NCI-H1105 treated with DMSO at 0.1 percent for 48 hours (cell line): ENCODE measurements at regions not wholly inside any gene's neighbourhood (a gene's known extent, or its start where the extent isn't known, plus 50 kb on each side); places are given as distances from the start of the nearest gene placed in this dataset.

Source experiments
- DNase-seq: peaks from one replicate; lab custom pipeline; 2025; lab: John Stamatoyannopoulos, UW

- DNase-seq: no peak
Measured at GRCh38 chrX:134173541-134174272, 63.3 kb upstream of the CCDC160 start.

- DNase-seq: no peak
Measured at GRCh38 chrX:134174273-134174660, 62.7 kb upstream of the CCDC160 start.

- DNase-seq: no peak
Measured at GRCh38 chrX:134174859-134175258, 62.1 kb upstream of the CCDC160 start.

- DNase-seq: no peak
Measured at GRCh38 chrX:134177527-134177926, 59.5 kb upstream of the CCDC160 start.

- no peak for DNase-seq
Measured at GRCh38 chrX:134180601-134181274, 56.2 kb upstream of the CCDC160 start.

GRCh38 chrX:134181275-134181660 is 55.7 kb upstream of the CCDC160 start:
- no peak for DNase-seq

- no peak for DNase-seq
Measured at GRCh38 chrX:134183665-134184064, 53.3 kb upstream of the CCDC160 start.

- DNase-seq: no peak
Measured at GRCh38 chrX:134184936-134185335, 52.0 kb upstream of the CCDC160 start.

GRCh38 chrX:134186362-134187121 is 50.4 kb upstream of the CCDC160 start:
- DNase-seq: no peak
